Ectodermal cell (in vitro differentiated cells): ENCODE measurements at regions not wholly inside any gene's neighbourhood (a gene's known extent, or its start where the extent isn't known, plus 50 kb on each side); places are given as distances from the start of the nearest gene placed in this dataset.

Experiments used
- H3K27ac ChIP-seq: 2 replicates; pipeline ENCODE4 v1.7.0; 2013; ENCODE audit warnings: mild to moderate bottlenecking, low read depth, low read length; ENCODE audit not compliant: insufficient read depth, poor library complexity, severe bottlenecking
- H3K27me3 ChIP-seq: 2 replicates; pipeline ENCODE4 v1.7.0; 2013; ENCODE audit warnings: mild to moderate bottlenecking, low read length; ENCODE audit not compliant: insufficient read depth, control insufficient read depth, poor library complexity, severe bottlenecking
- H3K36me3 ChIP-seq: one replicate; pipeline ENCODE4 v1.7.0; 2013; ENCODE audit warnings: low read length; ENCODE audit not compliant: control insufficient read depth, insufficient read depth
- H3K4me1 ChIP-seq: one replicate; pipeline ENCODE4 v1.7.0; 2013; ENCODE audit warnings: low read length; ENCODE audit not compliant: control insufficient read depth, insufficient read depth
- H3K4me3 ChIP-seq: 2 replicates; pipeline ENCODE4 v1.7.0; 2013; ENCODE audit warnings: low read depth, low read length, control low read depth; ENCODE audit not compliant: insufficient read depth
- H3K9me3 ChIP-seq: 2 replicates; pipeline ENCODE4 v1.7.0; 2013; ENCODE audit warnings: mild to moderate bottlenecking, low read length, moderate library complexity; ENCODE audit not compliant: control insufficient read depth
- WGBS, 2 experiments: methylation state at CpG; one replicate each; pipeline ENCODE4 v1.1.7; 2013; ENCODE audit warnings: missing lambda C conversion rate in 2 of 2; 5-methylcytosine and 5-hydroxymethylcytosine counted together

DNA sequence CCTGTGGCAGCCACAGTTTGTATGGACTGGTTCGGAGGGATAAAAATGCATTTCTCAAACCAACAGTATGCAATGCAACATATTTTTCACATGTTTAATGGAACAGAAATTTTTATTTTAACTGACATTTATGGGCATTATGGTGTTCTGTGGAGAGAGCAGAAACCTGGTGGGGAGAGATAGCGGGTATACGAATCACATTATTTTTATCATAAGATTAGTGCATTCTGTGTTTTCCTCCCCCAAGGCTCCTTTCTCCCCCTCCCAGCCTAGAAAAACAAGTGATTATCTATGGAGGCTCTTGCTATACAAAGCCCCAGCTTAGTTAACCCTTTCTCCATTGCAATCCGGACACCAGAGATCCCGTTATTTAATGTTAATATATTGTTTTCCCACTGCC is 289.8 kb upstream of the PIK3C3 start:
- no peaks in the 10 kb centered on the region for H3K9me3 ChIP-seq
- H3K4me1 ChIP-seq, result no peaks in the 10 kb centered on the region
- no peak overlapping the region for H3K27ac ChIP-seq
- 98 to 100% methylated on average over 1 to 5 of the region's 5 CpGs for WGBS, 2 experiments
- H3K27me3 ChIP-seq, result no peaks in the 10 kb centered on the region
- no peak overlapping the region for H3K4me3 ChIP-seq
- H3K36me3 ChIP-seq, result no peaks in the 10 kb centered on the region

DNA sequence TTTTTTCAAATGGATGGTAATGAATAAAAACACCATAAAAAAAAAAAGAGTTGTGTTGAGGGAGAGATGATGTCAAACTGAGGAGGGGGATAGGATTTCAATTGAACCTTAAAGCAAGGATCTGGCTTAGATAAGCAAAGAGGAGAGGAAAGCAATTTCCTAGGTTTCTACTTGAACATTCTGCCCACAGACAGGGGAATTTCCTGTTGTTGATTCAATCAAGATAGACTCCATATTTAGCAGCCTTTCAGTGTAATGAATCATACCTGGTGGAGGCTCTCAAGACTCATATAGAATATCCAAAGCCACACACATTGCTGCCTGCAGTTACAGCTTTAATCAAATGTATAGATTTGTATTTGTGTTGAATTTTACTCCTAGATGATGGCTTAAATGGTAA is 294.4 kb upstream of the PIK3C3 start:
- no peaks in the 10 kb centered on the region for H3K27me3 ChIP-seq
- no peak overlapping the region for H3K27ac ChIP-seq
- no peaks in the 10 kb centered on the region for H3K9me3 ChIP-seq
- no peaks in the 10 kb centered on the region for H3K36me3 ChIP-seq
- H3K4me1 ChIP-seq, result no peaks in the 10 kb centered on the region
- H3K4me3 ChIP-seq, result no peak overlapping the region

DNA sequence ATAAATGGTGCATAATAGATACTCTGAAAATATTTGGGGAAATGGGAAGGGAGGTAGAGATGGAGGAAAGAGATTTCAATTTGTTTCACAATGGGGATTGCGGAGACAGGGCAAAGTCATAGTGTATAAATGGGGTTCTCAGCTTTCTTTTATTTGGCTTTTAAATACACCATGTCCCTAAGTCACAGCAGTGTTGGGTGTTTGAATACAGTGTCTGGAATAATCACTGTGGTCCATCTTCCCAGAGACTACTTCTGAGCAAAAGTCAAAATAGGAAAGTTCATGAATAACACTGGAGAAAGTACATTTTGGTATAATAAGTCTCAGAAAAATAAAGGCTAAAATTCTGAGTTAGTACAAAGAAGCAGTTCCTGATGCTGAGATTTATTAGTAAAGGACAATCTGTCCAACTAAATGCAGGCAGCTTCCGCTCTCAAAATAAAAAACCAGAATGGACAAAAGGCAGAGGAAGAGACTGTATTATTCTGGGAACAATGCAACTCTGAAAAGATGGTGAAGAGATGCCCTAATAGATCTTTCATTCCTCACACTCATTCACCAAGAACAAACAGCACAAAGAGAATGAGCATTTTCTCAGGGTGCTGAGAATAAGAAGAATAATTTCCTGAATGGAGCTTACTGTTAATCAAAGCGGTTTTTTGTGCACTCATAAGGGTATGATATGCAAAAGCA is 295.4 kb upstream of the PIK3C3 start:
- Histone ChIP-seq H3K4me3 (no peak overlapping the region), H3K27ac (no peak overlapping the region), H3K36me3 (no peaks in the 10 kb centered on the region), H3K4me1 (no peaks in the 10 kb centered on the region), H3K27me3 (no peaks in the 10 kb centered on the region), H3K9me3 (no peaks in the 10 kb centered on the region)
- whole genome bisulfite sequencing, 2 experiments, result 84 to 95% methylated on average over 3 of the region's 3 CpGs

DNA sequence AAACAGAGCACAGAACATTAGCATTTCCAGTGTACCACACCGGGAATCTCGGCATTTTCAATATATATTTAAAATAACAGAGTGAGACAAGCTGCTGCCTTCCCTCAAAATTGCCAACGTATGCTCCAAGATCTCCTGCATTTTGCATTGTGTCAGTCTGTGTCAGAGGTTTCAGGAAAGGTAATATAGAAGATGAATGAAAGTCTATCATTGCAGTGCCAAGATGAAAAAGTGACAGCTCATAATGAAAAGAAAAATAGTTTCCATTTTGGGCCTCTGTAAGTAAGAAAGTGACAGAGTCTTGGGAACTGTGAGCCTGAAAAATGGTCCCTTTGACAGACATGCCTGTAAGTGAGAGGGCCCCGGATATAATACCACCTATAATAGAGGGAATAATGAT is 297.8 kb upstream of the PIK3C3 start:
- H3K27ac ChIP-seq, result no peak overlapping the region
- H3K4me1 ChIP-seq, result no peaks in the 10 kb centered on the region
- 96 to 98% methylated on average over 3 of the region's 4 CpGs for WGBS, 2 experiments
- no peak overlapping the region for H3K4me3 ChIP-seq
- no peaks in the 10 kb centered on the region for H3K36me3 ChIP-seq
- H3K9me3 ChIP-seq, result no peaks in the 10 kb centered on the region
- no peaks in the 10 kb centered on the region for H3K27me3 ChIP-seq

DNA sequence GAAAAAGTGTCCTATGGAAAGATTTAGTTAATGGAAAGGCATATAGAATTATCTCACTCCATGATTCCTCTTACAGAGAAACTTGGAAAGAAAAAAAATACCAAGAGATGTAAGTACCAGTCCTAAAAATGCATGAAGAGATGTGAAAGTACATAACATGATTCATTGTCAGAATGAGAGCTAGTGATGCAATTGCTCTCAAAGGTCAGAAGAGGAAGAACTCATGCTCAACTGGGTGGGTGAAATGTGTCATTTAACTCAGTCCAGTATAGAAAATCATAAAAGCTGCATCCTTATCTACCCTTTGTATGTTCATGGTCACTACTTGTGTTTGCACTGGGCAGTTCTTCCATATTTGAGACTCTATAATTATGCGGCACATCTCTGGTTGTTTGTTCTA is 300.0 kb upstream of the PIK3C3 start:
- Histone ChIP-seq H3K27me3 (no peaks in the 10 kb centered on the region), H3K36me3 (no peaks in the 10 kb centered on the region), H3K4me3 (no peak overlapping the region), H3K27ac (no peak overlapping the region), H3K9me3 (no peaks in the 10 kb centered on the region), H3K4me1 (no peaks in the 10 kb centered on the region)
- WGBS, 2 experiments, result 98 to 100% methylated on average over 1 of the region's 1 CpG

DNA sequence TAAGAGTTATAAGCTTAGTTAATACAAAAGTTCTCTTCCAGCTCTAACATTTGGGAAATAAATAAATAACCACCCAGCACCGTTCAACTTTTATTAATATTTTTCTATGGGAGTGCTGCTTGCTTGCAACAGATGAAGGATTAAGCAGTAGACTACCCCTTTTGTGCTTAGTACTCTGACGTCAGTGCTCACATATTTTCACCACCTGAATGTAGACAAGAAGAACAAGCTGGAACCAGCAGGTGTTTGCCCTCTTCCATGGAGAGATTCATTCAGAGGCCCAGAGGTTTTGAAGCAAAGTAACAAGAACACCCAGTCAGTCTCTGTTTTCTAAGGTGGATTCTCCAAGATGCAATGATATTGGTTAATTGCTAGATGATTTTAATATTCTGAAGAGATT is 307.1 kb upstream of the PIK3C3 start:
- WGBS, 2 experiments, result 56 to 86% methylated on average over 1 to 2 of the region's 2 CpGs
- no peak overlapping the region for H3K27ac ChIP-seq
- no peaks in the 10 kb centered on the region for H3K36me3 ChIP-seq
- no peak overlapping the region for H3K4me3 ChIP-seq
- H3K9me3 ChIP-seq, result no peaks in the 10 kb centered on the region
- H3K4me1 ChIP-seq, result no peaks in the 10 kb centered on the region
- no peaks in the 10 kb centered on the region for H3K27me3 ChIP-seq

DNA sequence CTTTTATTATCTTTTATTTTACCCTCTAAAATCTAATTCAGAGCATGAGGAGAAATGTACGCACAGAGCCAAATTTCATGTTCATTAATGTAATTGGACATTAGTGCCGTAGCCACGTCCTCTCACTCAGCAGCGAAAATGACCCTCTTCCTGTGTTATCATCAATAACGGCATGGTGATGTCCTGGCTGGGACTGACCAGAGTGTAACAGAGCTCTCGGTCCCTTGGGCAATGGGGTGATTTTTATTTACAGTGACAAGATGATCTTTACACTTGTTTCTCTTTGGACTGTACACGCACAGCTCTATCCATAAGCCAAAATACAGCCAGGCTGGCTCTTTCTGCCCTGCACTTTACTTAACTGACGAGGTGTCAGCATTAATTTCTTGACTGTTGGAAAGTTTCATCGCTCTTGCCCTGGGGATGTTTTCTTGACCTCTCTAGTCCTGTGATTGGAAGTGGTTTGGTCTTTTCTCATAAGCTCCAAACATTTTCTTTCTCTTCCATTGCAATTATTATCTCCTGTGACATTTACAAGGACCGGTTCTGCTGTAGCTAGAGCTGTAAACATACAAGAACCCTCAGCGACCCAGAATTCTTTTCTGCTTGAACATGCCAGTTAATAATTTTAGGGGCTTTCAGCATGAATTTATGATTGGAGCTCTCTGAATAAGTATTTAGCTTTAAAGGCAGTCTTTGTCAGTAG is 308.0 kb upstream of the PIK3C3 start:
- H3K36me3 ChIP-seq, result no peaks in the 10 kb centered on the region
- no peaks in the 10 kb centered on the region for H3K9me3 ChIP-seq
- no peak overlapping the region for H3K27ac ChIP-seq
- no peak overlapping the region for H3K4me3 ChIP-seq
- H3K4me1 ChIP-seq, result no peaks in the 10 kb centered on the region
- no peaks in the 10 kb centered on the region for H3K27me3 ChIP-seq
- WGBS, 2 experiments, result 96 to 97% methylated on average over 11 of the region's 11 CpGs

DNA sequence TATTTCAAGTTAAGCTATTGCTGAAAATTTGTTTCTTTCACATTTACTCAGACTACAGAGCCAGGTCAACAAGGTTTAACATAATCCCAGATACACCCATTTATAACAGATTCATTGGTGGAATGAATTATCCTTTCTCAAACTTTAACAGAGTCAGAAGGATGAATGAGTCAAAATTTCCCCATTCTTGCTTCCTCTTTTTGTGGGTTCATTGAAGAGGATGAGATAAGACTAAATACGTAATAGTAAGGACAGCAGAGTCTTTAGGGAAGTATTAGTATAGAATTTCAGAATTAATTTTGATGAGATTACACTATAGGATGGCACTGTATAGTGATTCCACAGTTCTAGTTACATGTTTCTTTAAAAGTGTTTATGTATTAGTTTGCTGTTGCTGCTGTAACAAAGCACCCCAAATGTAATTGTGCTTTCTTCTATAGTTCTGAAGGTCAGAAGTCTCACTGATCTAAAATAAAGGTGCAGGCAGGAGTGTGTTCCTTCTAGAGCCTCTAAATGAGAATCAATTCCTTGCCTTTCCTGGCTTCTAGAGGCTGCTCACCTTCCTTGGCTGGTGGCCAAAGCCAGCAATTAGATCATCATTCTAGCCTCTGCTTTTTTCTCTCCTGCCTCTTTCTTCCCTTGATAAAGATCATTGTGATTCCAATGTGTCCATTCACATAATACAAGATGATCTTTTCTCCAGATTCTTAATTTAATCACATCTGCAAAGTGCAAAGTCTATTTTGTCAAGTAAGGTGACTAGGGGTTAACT is 309.3 kb upstream of the PIK3C3 start:
- 93 to 100% methylated on average over 1 of the region's 1 CpG for WGBS, 2 experiments

DNA sequence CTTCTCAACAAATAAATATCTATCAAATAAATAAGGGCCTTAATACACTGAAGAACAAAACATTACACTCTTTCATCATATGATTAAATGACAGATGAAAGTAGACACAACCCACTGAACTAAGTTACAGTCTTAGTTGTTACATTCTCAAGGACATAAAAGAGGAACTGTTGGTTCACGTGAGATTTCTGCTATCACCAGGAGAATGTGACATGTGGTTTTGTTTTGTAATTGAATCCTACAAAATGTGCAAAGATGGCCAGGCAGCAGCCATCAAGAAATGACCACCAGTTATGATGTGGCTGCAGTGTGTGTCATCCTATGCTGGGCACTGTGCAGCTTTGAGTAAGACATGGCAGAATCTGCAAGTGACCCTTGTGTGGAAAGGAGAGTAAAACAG is 310.6 kb upstream of the PIK3C3 start:
- WGBS, 2 experiments, result 100% methylated on average over 1 of the region's 1 CpG
- no peaks in the 10 kb centered on the region for H3K4me1 ChIP-seq

More for the DNA sequence above, 309.3 kb upstream of the PIK3C3 start:
- Histone ChIP-seq H3K27me3 (no peaks in the 10 kb centered on the region), H3K4me3 (no peak overlapping the region), H3K4me1 (no peaks in the 10 kb centered on the region), H3K36me3 (no peaks in the 10 kb centered on the region), H3K27ac (no peak overlapping the region), H3K9me3 (no peaks in the 10 kb centered on the region)

DNA sequence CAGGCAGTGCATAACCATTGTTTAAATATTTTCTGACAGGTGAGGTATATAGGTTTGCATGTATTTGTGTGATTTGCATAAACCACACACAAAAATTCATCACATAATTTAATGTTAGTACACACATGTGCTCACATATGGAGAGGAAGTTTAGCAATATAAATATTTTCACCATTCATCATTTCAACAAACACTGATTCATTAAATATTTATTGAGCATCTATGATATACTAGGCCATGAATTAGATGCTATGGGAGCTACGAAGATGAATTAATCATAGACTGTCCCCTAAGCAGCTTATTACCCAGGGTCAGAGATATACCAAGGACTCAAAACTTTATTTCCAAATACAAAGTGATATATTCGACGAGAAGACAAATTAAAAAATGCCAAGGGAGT is 311.6 kb upstream of the PIK3C3 start:
- Histone ChIP-seq H3K27ac (no peak overlapping the region), H3K4me3 (no peak overlapping the region), H3K4me1 (no peaks in the 10 kb centered on the region), H3K27me3 (no peaks in the 10 kb centered on the region), H3K36me3 (no peaks in the 10 kb centered on the region), H3K9me3 (no peaks in the 10 kb centered on the region)
- 89 to 99% methylated on average over 3 of the region's 3 CpGs for WGBS, 2 experiments

More for the DNA sequence above, 310.6 kb upstream of the PIK3C3 start:
- Histone ChIP-seq H3K4me3 (no peak overlapping the region), H3K9me3 (no peaks in the 10 kb centered on the region), H3K27ac (no peak overlapping the region), H3K27me3 (no peaks in the 10 kb centered on the region), H3K36me3 (no peaks in the 10 kb centered on the region)
